HG03460 (cell line): ENCODE measurements at regions not wholly inside any gene's neighbourhood (a gene's known extent, or its start where the extent isn't known, plus 50 kb on each side); places are given as distances from the start of the nearest gene placed in this dataset.

ENCODE experiments used
- ATAC-seq: cut with Tn5 transposase; IDR thresholded peaks from one replicate; pipeline ENCODE4 v1.9.1; 2021; ENCODE audit not compliant: unreplicated experiment

DNA sequence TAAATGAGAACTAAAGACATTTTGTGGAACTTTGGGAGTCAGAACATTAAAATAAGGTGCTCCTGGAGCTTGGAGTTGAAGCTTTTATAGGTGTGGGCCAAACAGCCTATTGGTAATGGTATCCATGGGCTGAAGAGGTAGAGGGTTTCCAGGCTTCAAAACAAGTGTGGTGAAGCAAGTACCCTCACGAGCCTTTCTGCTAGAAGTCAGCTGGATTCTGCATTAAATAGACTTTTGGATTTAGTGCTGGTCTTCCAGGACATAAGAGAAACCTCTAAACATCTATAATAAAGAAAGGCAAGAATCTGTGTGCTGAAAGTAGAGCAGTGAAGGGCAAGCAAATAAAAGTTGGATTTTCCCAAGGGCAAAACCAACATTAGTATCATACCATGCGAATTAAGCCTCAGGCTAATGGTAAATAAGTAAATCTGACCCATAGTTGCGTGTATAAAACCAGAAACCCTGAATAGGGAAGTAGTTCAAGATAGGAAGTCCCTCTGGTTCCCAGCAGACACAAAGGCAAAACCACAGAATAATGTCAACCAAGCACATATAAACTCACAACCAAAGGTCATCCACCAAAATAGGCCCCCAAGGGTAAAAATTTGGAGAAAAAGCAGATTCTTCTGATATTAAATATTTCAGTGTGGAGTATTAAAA, 306.3 kb downstream of the TLE4 start:
- peak; percentile 46 for ATAC-seq

DNA sequence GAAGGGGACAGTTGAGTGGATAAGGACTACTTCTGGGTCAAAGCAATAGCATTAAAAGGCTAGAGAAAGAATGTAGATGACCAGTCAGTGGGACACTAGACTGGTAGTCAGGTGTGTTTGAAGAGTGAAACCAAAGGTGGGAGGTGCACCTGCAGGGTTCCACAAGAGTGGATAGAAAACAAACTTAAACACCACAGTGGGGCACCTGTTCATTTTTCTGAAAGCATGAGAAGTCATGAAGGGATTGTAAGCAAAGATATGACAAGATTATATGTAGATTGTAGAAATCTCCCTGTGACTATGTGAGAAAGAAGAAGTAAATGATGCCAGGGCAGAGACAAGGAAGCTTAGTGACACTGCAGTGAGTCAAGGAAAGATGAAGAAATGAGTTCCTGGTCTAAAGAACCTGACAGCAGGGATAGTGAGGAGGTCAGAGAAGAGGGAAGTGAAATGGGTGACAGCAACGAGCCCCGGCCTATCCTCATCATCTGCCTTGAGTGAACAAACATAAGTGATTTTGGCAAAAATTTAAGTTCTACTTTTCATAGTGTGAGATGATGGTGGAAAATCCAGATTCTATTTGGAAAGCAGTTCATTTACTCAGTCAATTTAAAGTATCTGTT, 296.9 kb downstream of the TLE4 start:
- ATAC-seq: peak; percentile 49

- no peak for ATAC-seq
Measured at GRCh38 chr9:79862921-79863890, 291.4 kb downstream of the TLE4 start.

DNA sequence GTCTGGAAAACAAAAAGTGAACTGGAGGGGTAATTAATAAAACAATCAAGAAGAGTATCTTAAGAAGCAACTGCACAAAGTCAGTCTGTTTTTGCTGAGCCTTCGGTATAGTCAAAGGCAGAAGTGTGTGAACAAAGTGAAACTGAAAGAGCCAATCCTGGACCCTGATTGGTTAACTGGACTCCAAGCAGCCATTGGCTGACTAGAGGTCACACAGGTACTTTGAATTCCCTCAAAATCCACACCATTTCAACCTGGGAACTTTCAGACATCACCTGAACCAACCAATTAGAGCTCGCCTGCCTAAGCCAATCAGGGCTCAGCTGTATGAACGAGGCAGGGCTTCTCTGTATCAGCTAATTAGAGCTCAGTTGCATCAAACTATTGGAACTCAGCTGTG, 286.7 kb downstream of the TLE4 start:
- ATAC-seq: peak; percentile 68

DNA sequence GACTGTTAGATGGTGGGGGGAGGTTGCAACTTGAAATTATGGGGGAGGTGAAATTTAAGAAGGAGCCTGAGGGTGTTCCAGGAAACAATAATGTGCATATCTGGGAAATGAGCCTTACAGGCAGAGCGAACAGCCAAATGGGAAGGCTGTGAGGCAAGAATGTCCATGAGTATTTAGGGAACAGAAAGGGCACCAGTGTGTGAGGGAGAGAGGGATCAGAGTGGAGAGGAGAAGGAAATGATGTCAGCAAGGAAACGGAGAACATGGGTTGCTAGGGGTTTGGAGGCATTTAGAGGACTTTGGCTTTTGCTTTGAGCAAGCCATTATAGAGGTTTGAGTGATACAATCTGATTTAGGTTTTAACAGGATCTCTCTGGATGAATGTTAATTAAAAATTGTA, 285.4 kb downstream of the TLE4 start:
- no peak for ATAC-seq

DNA sequence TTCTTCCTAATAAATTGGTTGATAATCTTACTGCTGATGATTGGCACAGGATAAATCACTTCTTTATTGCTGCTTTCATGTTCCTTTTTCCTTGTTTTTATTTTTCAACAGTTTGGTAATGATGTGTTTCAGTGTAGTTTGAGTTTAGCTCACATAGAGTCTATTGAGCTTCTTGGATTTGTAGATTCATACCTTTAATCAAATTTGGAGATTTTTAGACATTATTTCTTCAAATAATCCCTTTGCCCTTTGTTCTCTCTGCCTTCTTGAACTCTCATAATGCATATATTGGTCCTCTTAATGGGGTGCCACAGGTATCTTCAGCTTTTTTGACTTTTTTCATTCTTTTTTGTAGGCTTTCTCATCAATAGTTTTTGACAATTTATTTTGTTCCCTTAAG, 275.3 kb downstream of the TLE4 start:
- ATAC-seq: no peak

GRCh38 chr9:79829566-79830302, 258.0 kb downstream of the TLE4 start:
- ATAC-seq: no peak

- peak; percentile 97 for ATAC-seq
Measured at GRCh38 chr9:79824265-79824664, 252.5 kb downstream of the TLE4 start.

DNA sequence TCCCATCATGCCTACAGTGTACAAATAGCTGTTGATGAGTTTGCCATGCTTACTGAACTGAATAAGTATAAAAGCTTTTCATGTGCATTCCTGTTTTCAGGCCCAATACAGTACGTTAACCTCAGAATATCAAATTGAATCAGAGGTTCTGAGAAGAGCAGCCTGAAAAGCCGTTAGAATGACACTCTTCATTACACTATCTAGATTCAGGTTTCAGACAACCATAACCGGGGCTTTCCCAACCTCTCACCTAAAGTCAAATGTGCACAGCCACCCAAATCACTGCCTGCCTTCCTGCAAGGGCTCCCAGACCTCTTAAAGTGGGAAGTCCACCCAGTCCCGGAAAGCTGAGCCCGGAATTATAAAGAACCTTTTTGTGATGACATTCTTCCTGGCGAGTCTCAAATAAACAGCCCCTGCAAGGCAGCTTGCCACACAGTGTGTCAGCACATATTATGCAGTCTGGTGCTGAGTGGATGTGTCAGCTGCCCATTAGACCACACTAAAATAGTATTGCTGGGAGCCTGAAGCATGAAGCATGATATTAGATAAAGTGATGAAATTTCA, 245.8 kb downstream of the TLE4 start:
- ATAC-seq: peak; percentile 68

DNA sequence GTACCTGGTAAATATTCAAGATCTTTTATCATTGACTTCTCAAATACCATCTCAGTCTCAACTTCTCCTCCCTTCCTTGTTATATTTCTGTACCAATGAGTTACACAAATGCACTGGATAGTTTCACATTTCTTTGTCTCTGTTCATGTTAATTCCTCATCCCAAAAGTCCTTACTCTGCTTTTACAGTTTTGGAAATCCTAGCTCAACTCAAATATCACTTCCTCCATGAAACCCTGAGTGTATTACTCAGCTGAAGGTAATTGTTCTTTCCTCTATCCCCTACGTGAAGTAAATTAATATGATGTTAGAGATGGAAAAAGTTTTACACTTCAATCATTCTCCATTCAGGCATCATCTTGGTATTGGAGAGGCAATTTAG, 241.5 kb downstream of the TLE4 start:
- ATAC-seq: no peak

DNA sequence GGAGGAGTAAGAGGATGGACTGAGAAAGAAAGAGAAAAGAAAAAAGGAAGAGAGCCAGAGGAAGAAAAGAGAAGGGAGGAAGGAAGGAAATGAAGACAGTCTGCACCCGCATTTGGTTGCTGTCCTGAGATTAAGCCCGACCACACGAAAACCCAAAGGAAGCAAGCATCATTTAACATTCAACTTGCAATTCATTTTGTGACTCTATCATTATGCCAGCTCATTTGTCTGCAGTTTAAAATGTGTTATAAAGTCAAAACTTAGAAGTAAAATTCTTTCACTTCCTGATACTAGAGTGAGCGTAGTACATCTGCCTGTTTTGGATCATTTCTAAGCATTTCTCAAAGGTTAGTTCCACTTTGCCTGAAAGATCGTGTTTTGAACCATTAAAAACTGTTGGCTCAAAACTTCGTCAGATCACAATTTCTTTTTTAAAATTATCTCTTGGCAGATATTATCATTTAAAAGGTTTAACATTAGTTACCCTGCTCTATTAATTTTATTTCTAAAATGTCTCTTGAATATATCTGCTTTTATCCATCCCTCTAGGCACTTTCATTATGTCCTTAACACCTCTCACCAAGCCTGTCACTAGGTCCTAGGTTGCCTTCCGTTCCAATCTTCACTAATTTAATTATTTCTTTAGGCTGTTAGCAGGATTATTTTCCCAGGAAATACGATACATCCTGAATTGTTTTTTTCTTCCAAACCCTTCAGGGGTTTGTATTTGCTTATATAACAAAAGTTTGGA, 240.9 kb downstream of the TLE4 start:
- peak; percentile 75 for ATAC-seq

- ATAC-seq: peak; percentile 16
Measured at GRCh38 chr9:79812099-79812498, 240.3 kb downstream of the TLE4 start.

DNA sequence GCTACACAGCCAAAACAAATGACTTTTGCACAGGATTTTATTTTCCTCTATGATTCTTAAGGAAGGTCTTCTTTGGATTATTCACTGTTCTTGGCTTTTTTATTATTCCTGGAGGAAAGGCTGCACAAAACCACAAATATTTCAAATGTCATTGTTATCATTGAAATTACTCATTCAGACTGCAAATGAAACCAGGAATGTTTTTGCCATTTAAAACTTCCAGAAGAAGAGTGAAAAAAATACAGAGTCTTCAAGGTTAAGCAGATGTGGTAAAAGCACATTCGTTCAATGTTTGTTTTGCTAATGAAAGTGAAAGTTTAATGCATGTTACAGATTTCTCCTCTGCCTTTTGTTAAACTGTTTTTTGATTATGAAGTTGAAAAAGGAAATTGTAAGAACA, 238.2 kb downstream of the TLE4 start:
- ATAC-seq: no peak

- no peak for ATAC-seq
Measured at GRCh38 chr9:79809316-79809876, 237.6 kb downstream of the TLE4 start.

DNA sequence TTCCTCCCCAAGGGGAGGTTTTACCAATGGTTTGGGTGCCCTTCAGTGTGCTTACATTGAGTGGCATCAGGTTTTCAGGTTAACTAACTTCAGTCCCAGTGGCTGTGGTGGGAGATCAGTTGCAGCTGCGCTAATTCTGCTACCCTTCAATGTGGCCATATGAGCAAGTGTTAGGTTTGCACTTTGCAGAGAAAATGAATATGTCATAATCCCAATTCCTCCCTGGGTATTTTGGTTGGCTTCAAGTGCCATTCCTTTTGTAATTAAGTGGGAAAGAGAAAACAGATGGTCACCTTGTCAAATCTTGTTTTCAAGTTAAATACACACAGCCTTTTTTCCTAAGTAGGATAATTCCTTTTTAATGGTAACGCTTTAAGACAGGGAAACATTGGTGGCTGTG, 236.2 kb downstream of the TLE4 start:
- no peak for ATAC-seq

DNA sequence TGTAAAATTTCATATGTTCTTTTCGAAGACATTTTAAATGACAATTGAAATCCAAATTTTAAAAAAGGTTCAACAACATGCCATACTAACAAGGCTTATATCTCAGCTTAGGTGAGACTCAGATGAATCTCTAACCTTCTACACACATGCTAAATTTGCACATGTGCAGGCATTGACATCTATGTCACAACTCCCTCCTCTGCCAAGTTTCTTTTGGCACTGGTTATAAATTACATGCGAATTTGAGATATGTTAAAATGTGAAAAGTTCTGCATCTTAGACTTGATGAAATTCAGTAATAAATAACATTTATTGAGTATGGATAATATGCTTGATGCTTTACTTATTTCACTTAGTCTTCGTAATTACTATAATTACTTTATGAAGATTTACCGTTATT, 234.3 kb downstream of the TLE4 start:
- ATAC-seq: no peak

DNA sequence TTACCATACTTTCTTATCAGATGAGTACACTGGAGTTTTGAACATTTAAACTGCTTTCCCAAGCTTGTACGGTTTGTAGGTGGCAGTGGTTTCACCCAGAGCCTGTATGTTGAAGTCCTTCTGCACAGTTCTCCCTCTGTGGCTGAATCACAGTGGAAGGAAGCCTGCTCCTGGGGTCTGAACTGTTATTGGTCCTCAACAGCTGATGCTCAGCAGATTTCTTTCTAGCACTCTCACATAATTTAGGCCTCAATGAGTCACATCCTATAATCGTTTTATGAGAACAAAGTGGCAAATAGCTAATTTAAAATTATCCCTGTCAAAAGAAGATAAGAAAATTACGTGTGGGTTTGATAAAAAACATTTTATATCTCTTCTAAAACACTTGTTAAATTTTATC, 229.7 kb downstream of the TLE4 start:
- no peak for ATAC-seq

GRCh38 chr9:79800578-79800977, 228.8 kb downstream of the TLE4 start:
- no peak for ATAC-seq

- no peak for ATAC-seq
Measured at GRCh38 chr9:79799691-79800335, 228.0 kb downstream of the TLE4 start.
